ENCODE measurements at regions not wholly inside any gene's neighbourhood (a gene's known extent, or its start where the extent isn't known, plus 50 kb on each side); places are given as distances from the start of the nearest gene placed in this dataset.
A peak's percentile ranks its signal among the peaks of the same experiment; 100 is the strongest.

DNA sequence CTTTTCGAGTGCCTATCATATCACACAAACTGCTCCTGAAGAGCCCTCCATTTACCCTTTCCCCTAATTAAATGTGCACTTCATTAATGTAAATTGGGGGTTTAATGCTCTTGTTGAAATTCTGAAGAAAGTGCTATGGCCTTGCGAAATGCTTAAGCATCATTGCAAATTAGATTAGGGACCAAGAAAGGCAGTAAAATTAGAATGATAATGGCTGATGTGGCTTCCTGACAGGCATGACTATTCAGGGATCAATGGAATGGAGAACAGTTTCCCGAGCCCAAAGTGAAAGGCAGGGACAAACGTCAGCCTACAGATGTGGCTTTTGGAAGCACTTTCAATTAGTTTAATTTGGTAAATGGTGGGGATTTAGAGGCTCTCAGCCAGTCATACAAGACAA, 120.1 kb downstream of the NKX6-1 start:
- no peak for DNase-seq

- no peak for DNase-seq
These were observed 120.7 kb downstream of the NKX6-1 start for GRCh38 chr4:84378356-84378755.

GRCh38 chr4:84366907-84367306, 132.2 kb downstream of the NKX6-1 start:
- no peak for DNase-seq

- no peak for DNase-seq
These were observed 132.9 kb downstream of the NKX6-1 start for GRCh38 chr4:84366161-84366560.

DNA sequence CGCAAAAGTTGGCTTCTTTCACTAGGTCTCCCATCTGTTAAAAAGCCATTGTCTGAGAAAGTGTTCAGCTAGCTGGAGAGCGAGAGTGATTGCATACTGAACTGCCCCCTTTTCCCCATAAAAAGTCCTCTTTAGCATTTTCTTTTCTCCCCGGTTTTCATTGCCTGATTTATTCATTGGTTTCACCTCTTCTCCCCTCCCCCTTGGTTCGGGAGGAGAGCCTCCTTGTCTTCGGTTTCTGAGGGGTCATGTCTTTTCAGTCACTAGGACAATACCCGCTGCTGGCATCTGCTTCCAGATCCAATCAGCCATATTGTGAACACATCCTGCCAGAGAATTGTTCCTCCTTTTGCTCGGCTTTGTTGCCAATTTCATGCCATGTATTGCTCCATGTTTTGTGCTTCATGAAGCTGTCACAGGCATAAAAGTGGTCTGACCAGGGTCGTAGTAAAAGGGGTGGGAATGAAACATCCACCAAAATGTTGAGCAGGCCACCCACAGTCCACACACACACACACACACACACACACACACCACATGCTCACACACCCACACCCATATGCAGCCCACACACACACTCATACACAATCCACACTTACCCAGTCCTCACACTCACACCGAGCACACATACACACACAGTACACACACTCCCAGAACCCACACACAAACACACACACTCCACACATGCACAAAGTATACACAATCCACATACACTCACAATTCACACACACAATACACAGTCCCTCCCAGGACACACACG, 136.0 kb downstream of the NKX6-1 start:
- no peak for DNase-seq

DNA sequence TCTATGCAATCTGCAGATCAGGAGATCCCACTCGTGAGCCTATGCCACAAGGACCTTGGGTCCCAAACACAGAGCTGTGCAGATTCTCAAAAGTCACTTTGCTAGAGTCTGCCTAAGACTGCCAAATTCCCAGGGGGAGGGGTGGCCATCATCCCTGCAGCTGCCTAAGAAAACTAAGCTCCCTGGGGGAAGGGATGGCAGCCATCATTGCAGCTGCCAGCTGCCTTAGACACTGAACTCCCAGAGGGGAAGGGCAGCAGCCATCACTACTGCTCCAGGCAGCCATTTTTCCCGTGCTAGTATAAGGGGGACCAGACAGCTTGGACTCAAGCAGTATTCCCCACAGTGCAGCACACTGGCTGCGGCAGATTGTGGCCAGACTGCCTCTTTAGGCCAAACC, 156.9 kb downstream of the NKX6-1 start:
- DNase-seq = no peak

GRCh38 chr4:84341559-84341958, 157.5 kb downstream of the NKX6-1 start:
- no peak for DNase-seq

- DNase-seq = no peak
These were observed 160.7 kb downstream of the NKX6-1 start for GRCh38 chr4:84338367-84338766.

GRCh38 chr4:84336964-84337705, 162.0 kb downstream of the NKX6-1 start:
- DNase-seq = no peak

- DNase-seq = no peak
These were observed 171.6 kb downstream of the NKX6-1 start for GRCh38 chr4:84327526-84327925.

- peak; percentile 2 for DNase-seq
These were observed 173.5 kb downstream of the NKX6-1 start for GRCh38 chr4:84325625-84326024.

GRCh38 chr4:84324303-84325245, 174.5 kb downstream of the NKX6-1 start:
- no peak for DNase-seq

DNA sequence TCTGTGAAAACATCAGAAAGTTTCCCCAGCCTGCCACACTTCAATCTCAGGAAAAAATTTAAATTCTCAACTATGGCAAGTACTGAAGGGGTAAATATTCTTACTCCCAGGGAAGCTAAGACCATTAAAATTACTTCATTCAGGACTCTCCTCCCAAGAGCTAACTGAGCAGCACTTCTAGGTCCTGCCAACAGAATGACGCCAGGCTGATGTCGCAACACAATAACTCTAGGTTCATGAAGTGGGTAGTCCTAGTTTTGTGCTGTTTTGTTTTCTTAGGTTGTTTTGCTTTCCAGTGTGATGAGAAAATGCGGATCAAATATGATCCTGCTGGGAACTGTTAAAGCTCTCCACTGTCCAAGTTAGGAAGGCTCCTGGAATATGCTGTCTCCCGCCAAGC, 180.0 kb downstream of the NKX6-1 start:
- no peak for DNase-seq

DNA sequence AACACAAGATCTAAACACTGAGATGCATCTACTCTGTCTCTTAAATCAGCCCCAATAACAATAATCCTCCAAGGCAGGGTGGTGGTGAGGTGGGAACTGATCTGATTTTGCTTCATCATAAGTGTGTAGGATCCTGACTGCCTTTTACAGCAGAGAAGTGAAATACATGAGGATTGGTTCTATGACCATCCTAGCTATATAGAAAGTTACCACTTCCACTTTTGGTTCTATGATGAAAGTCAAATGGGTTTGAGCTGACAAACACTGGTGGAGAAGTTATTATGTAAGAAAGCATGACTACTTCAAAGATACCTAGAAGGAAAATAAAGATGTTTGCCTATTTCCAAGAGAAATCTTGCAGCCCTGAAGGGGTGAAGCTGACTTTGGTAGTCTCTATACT, 181.6 kb downstream of the NKX6-1 start:
- DNase-seq = no peak

DNA sequence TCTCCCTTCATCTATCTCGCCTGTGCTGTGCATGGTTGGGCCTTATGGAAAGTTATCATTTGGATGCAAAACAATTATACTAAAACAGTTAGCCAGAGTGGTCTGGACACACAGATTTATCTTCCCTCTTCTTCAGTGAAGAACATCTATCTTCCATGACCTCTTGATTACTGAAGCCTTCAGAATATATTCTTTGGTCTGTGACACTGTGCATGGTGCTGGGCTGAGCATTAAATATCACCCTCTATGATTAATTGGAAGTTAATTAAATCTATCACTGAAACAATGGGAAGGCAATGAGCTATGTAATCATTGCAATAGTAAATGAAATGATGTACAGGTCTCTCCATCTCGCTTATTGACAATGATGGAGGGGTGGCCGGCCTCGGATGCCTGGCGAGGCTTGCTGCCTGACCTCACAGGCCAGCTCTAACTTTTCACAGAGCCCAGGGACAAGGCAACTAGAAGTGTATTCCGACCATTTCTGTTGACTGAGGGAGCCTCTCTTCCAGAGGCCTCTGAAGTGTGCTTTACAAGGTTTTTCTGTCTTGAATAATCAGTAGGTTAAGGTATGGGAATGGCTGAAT, 186.6 kb downstream of the NKX6-1 start:
- DNase-seq = no peak

DNA sequence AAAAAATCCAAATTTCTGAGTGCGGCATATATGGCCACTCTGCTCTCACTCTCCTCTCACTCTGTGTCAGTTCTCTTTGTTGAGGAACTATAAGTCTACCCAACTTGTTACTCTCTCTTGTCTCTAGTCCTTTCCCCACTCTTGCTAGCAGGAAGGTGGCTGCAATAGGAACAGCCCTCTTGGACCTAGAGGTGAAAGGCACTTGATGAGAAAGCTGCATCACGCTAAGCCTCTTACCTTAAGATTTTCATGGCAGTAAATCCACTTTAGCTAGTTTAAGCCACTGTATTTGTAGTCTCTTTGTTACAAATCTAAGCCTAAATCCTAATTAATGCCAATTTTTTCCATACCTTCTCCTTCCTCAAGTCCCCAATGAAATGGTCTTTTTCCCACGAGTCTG, 189.9 kb downstream of the NKX6-1 start:
- DNase-seq = no peak

- peak; percentile 51 for DNase-seq
These were observed 200.3 kb downstream of the NKX6-1 start for GRCh38 chr4:84298719-84299254.

DNA sequence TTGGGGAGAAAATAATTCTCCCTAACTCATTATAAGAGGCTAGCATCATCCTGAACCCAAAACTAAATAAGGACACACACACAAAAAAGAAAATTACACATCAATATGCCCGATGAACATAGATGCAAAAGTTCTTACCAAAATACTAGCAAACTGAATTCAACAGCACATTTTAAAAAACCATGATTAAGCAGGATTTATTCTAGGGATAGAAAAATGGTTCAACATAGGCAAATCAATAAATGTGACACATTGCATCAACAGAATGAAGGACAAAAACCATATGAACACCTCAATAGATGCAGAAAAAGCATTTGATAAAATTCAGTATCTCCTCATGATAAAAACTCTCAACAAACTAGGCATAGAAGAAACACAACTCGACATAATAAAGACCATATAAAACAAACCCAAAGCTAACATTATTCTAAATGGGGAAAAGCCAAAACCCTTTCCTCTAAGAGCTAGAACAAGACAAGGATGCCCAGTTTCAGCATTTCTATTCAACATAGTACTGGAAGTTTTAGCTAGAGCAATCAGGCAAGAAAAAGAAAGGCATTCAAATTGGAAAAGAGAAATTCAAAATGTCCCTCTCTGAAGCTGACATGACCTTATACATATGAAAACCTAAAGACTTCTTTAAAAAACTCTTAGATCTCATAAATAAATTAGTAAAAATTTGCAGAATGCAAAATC, 200.9 kb downstream of the NKX6-1 start:
- no peak for DNase-seq

- no peak for DNase-seq
These were observed 207.1 kb downstream of the NKX6-1 start for GRCh38 chr4:84291969-84292368.

DNA sequence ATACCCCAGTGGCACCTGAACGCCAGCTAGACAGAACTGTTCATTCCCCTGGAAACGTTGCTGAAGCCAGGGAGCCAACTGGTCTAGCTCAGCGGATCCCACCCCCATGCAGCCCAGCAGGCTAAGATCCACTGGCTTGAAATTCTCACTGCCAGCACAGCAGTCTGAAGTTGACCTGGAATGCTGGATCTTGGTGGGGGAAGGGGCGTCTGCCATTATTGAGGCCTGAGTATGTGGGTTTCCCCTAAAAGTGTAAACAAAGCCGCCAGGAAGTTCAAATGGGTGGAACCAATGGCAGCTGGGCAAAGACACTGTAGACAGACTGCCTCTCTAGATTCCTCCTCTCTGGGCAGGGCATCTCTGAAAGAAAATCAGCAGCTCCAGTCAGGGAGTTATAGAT, 213.0 kb downstream of the NKX6-1 start:
- peak; percentile 2 for DNase-seq

- DNase-seq = no peak
These were observed 219.4 kb downstream of the NKX6-1 start for GRCh38 chr4:84279678-84280077.

DNA sequence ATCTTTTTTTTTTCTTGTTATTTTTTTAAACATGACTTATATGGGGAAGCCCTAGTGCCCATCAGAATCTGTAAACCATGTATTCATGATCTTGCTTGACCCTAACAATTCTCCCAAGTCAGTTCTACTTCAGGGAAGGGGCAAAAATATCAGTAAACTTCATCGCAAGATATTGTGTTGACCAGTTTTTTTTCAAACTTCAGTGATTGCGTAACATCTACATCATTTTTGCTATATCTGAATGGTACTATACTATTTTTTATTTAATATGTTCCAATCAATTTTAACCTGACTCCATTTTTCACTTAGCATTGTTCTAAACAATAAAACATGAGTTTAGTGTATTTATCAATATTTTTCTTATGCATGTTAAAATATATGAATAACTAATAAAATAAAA, 221.2 kb downstream of the NKX6-1 start:
- DNase-seq = no peak

Data from DMS53 (cell line).